ENCODE measurements at regions not wholly inside any gene's neighbourhood (a gene's known extent, or its start where the extent isn't known, plus 50 kb on each side); places are given as distances from the start of the nearest gene placed in this dataset.

DNA sequence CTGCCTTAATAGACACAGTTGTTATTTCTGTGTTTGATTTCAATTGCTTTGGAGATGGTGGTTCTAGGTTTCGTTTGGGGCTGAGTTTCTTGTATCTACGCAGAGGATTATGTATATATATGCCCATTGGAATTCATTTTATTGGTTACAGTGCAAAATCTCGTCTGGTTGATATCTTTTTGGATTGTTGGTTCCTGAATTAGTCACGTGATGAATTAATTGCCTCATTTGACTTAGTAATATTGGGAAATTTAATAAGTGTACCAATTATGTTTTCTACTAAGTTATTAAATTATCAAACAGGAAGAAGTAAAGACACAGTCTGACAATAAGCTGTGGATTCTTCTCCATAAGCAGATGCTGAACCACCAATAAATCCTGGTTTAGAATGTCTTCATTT lies 467.9 kb upstream of the TENM3 start:
- TF ChIP-seq POLR2A (IDR thresholded peaks at IDR 0.05; ENCODE audit: low read depth, low read length) (no peak), POLR2AphosphoS5 (IDR thresholded peaks at IDR 0.05; ENCODE audit: low read depth, low read length) (no peak)
